Endodermal cell (in vitro differentiated cells): ENCODE measurements at regions not wholly inside any gene's neighbourhood (a gene's known extent, or its start where the extent isn't known, plus 50 kb on each side); places are given as distances from the start of the nearest gene placed in this dataset.

ENCODE experiments used
- DNase-seq: peaks from one replicate; pipeline ENCODE4 v3.0.0-alpha.2; 2017
- H3K27ac ChIP-seq: 2 replicates; pipeline ENCODE4 v1.5.1; 2013; ENCODE audit warnings: mild to moderate bottlenecking, low read depth, low read length, moderate library complexity
- H3K27me3 ChIP-seq: 2 replicates; pipeline ENCODE4 v1.6.1; 2013; ENCODE audit warnings: mild to moderate bottlenecking, low read length, moderate library complexity; ENCODE audit not compliant: insufficient read depth, control insufficient read depth, poor library complexity, severe bottlenecking
- H3K36me3 ChIP-seq: 2 replicates; pipeline ENCODE4 v1.7.0; 2013; ENCODE audit warnings: mild to moderate bottlenecking, low read length, moderate library complexity; ENCODE audit not compliant: control insufficient read depth, insufficient read depth
- H3K4me1 ChIP-seq: one replicate; pipeline ENCODE4 v1.7.0; 2013; ENCODE audit warnings: low read length; ENCODE audit not compliant: control insufficient read depth, insufficient read depth
- H3K4me3 ChIP-seq: 2 replicates; pipeline ENCODE4 v1.5.1; 2013; ENCODE audit warnings: mild to moderate bottlenecking, low read length, moderate library complexity
- H3K9ac ChIP-seq: 2 replicates; pipeline ENCODE4 v1.6.1; 2013; ENCODE audit warnings: mild to moderate bottlenecking, low read length, moderate library complexity; ENCODE audit not compliant: poor library complexity, severe bottlenecking; ENCODE audit errors: extremely low read depth
- H3K9me3 ChIP-seq: 2 replicates; pipeline ENCODE4 v1.6.1; 2013; ENCODE audit warnings: mild to moderate bottlenecking, low read length, moderate library complexity; ENCODE audit not compliant: control insufficient read depth
- H3K27ac Mint-ChIP-seq: 2 replicates; pipeline ENCODE4 v1.8.0; 2020; ENCODE audit warnings: mixed read lengths
- H3K27me3 Mint-ChIP-seq: 2 replicates; pipeline ENCODE4 v1.8.0; 2021; ENCODE audit warnings: mild to moderate bottlenecking, mixed read lengths; ENCODE audit not compliant: insufficient read depth
- H3K36me3 Mint-ChIP-seq: 2 replicates; pipeline ENCODE4 v1.8.0; 2020; ENCODE audit warnings: low read depth, mixed read lengths
- H3K4me1 Mint-ChIP-seq: 2 replicates; pipeline ENCODE4 v1.8.0; 2020; ENCODE audit warnings: mixed read lengths
- H3K4me3 Mint-ChIP-seq: 2 replicates; pipeline ENCODE4 v1.8.0; 2020; ENCODE audit warnings: mild to moderate bottlenecking, moderate library complexity, mixed read lengths
- H3K9me3 Mint-ChIP-seq: 2 replicates; pipeline ENCODE4 v1.8.0; 2020; ENCODE audit warnings: mild to moderate bottlenecking, mixed read lengths
- WGBS, 2 experiments: methylation state at CpG; one replicate each; pipeline versions ENCODE4 v1.1.5 to v1.1.7; 2013; ENCODE audit warnings: missing lambda C conversion rate in 2 of 2, mixed read lengths in 1 of 2; ENCODE audit not compliant: insufficient coverage in 1 of 2, insufficient read length in 1 of 2; 5-methylcytosine and 5-hydroxymethylcytosine counted together
- TF ChIP-seq, protein P1 (sequence below): fragments of 200-600 bp; sonication (generic); conservative IDR thresholded peaks from 2 replicates; pipeline ENCODE4 v1.5.0; 2021; ENCODE audit warnings: antibody characterized with exemption, mild to moderate bottlenecking

DNA sequence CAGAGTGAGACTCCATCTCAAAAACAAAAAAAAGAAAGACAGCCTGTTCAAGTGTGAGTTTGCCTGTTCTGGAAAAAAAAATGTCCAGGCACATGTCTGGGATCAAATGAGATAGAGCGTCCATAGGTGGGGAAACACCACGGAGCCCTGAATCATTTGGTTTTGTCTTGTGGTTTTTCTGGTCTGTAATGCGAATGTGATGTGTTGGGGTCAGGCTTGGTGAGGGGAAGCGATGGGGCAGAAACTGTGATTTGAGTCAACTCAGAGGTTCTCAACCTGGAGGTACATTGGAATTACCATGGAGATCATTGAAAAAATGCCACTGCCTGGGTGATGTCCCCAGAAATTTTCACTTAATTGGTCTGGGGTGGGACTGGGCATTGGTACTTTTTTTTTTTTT is 183.9 kb upstream of the PWP1 start:
- H3K27ac ChIP-seq = no peak overlapping the region
- WGBS, 2 experiments = 90 to 91% methylated on average over 4 of the region's 4 CpGs
- no peaks in the 10 kb centered on the region for H3K36me3 ChIP-seq
- H3K4me3 ChIP-seq = no peak overlapping the region
- H3K9ac ChIP-seq = no peak overlapping the region
- Mint-ChIP-seq H3K27ac (no peak overlapping the region), H3K4me1 (no peaks in the 10 kb centered on the region), H3K36me3 (no peaks in the 10 kb centered on the region), H3K27me3 (peaks cover 9% of the 10 kb centered on the region), H3K4me3 (no peak overlapping the region), H3K9me3 (peaks cover 3% of the 10 kb centered on the region)
- H3K9me3 ChIP-seq = no peaks in the 10 kb centered on the region
- TF ChIP-seq, protein P1, sequence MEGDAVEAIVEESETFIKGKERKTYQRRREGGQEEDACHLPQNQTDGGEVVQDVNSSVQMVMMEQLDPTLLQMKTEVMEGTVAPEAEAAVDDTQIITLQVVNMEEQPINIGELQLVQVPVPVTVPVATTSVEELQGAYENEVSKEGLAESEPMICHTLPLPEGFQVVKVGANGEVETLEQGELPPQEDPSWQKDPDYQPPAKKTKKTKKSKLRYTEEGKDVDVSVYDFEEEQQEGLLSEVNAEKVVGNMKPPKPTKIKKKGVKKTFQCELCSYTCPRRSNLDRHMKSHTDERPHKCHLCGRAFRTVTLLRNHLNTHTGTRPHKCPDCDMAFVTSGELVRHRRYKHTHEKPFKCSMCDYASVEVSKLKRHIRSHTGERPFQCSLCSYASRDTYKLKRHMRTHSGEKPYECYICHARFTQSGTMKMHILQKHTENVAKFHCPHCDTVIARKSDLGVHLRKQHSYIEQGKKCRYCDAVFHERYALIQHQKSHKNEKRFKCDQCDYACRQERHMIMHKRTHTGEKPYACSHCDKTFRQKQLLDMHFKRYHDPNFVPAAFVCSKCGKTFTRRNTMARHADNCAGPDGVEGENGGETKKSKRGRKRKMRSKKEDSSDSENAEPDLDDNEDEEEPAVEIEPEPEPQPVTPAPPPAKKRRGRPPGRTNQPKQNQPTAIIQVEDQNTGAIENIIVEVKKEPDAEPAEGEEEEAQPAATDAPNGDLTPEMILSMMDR = no peak
- H3K4me1 ChIP-seq = no peaks in the 10 kb centered on the region
- DNase-seq = no peak
- H3K27me3 ChIP-seq = no peaks in the 10 kb centered on the region

DNA sequence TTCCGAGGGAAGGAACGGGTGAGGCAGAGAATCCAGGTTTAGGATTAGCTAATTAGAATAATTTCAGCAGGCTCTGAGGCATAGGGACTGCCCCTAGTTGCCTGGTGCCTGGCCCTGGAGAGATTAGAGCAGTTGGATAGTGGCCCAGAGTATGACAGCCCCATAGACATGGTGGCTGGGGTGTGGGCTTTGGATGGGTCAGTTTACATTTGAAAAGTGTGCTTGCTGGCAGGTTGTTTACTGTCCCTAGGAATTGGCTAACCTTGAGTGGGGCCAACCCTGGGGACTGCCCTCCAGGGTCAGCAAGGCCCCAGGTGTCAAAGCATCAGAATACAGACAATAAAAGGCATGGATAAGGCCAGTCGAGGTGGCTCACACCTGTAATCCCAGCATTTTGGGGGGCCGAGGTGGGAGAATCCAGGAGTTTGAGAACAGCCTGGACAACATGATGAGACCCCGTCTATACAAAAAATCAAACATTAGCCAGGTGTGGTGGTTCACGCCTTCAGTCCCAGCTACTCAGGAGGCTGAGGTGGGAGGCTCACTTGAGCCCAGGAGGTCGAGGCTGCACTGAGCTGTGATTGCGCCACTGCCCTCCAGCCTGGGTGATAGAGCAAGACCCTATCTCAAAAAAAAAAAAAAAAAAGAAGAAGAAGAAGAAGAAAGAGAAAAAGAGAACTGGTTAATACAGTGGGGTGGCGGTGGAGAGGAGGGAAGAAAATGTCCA is 182.3 kb upstream of the PWP1 start:
- H3K4me3 Mint-ChIP-seq = no peak overlapping the region
- Histone ChIP-seq H3K36me3 (no peaks in the 10 kb centered on the region), H3K9me3 (no peaks in the 10 kb centered on the region), H3K27ac (no peak overlapping the region), H3K9ac (no peak overlapping the region), H3K27me3 (no peaks in the 10 kb centered on the region), H3K4me1 (no peaks in the 10 kb centered on the region), H3K4me3 (no peak overlapping the region)
- DNase-seq = no peak
- H3K27ac Mint-ChIP-seq = no peak overlapping the region
- TF ChIP-seq, protein P1 = no peak
- H3K36me3 Mint-ChIP-seq = no peaks in the 10 kb centered on the region
- H3K4me1 Mint-ChIP-seq = no peaks in the 10 kb centered on the region
- no peaks in the 10 kb centered on the region for H3K9me3 Mint-ChIP-seq
- 88 to 96% methylated on average over 7 to 9 of the region's 9 CpGs for WGBS, 2 experiments
- peaks cover 15% of the 10 kb centered on the region for H3K27me3 Mint-ChIP-seq

DNA sequence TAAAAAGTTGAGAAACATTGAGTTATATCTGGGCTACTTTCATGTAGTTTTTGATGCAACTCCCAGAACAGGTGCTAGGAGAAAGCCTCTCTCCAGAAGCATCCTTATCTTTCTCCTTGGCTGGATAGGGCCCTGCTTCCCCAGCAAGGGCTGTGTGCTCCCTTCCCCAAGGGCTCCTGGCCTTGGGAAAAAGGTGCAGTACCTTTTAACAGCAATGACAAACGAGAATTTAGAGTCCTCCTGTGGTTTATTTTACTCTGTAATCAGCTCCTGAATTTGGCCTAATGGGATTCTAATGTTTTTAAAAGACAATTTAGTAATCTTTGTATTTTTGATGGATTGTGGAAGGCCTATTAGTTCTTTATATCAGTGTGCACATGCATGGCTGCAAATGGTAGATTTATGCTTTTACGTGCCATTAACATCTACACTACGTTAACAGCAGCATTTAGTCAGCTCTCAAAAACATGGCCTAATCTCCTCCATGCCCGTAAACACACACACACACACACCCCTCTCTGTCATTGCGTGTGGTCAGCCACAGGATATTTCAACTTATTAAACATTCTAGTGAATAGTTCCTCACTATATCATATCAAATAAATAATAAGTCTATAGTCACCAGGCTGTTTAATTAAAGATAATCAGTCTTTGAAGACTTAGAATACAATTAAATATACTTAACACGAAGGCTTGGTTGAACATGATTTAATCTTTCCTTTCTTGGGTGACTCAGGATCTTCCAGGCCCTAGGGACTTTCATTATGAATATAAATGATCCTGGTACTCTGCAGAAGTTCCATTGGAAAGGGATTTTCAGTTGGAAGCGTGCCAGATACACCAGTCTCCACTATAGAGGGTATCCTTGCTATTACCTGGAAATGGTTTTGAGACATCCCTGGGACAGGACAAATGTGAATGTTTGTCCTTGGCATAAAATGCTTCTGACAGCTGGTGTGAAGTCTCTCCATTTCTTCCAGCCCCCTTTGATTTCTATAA is 181.4 kb upstream of the PWP1 start:
- no peak overlapping the region for H3K4me3 ChIP-seq
- no peaks in the 10 kb centered on the region for H3K4me1 Mint-ChIP-seq
- WGBS, 2 experiments = 89 to 100% methylated on average over 2 to 7 of the region's 7 CpGs
- H3K4me3 Mint-ChIP-seq = no peak overlapping the region
- no peaks in the 10 kb centered on the region for H3K36me3 ChIP-seq
- H3K27me3 ChIP-seq = no peaks in the 10 kb centered on the region
- H3K27me3 Mint-ChIP-seq = peaks cover 15% of the 10 kb centered on the region
- no peak overlapping the region for H3K9ac ChIP-seq
- no peaks in the 10 kb centered on the region for H3K9me3 ChIP-seq
- H3K27ac Mint-ChIP-seq = no peak overlapping the region
- no peak for DNase-seq
- H3K9me3 Mint-ChIP-seq = no peaks in the 10 kb centered on the region
- no peaks in the 10 kb centered on the region for H3K4me1 ChIP-seq
- H3K36me3 Mint-ChIP-seq = no peaks in the 10 kb centered on the region
- no peak overlapping the region for H3K27ac ChIP-seq
- TF ChIP-seq, protein P1 = no peak
